ENCODE measurements at regions not wholly inside any gene's neighbourhood (a gene's known extent, or its start where the extent isn't known, plus 50 kb on each side); places are given as distances from the start of the nearest gene placed in this dataset.

- no peak for TF ChIP-seq CTCF (IDR thresholded peaks at IDR 0.05; ENCODE audit: extremely low read depth in 1 of 2, insufficient read depth in 1 of 2, low read depth in 1 of 2, low read length in 2 of 2)
- no peak for TF ChIP-seq POLR2AphosphoS5 (IDR thresholded peaks at IDR 0.05; ENCODE audit: insufficient read depth, low read depth, low read length)
- TF ChIP-seq JUN (IDR thresholded peaks at IDR 0.05; ENCODE audit: borderline replicate concordance, insufficient read depth, insufficient read length, low read depth) = no peak
- TF ChIP-seq GATA2 (IDR thresholded peaks at IDR 0.05; ENCODE audit: insufficient read depth, insufficient read length, low read depth, low read length) = no peak
- no peak for TF ChIP-seq EZH2 (IDR thresholded peaks at IDR 0.05; ENCODE audit: borderline replicate concordance, low read depth, low read length, severe bottlenecking)
- no peak for TF ChIP-seq POLR2A (IDR thresholded peaks at IDR 0.05; ENCODE audit: low read depth, low read length)
- no peak for TF ChIP-seq MYC (IDR thresholded peaks at IDR 0.05; ENCODE audit: low read depth, low read length)
Observed at GRCh38 chr2:239588451-239589269, 187.8 kb upstream of the HDAC4 start.
